Panc1 (cell line): ENCODE measurements at regions not wholly inside any gene's neighbourhood (a gene's known extent, or its start where the extent isn't known, plus 50 kb on each side); places are given as distances from the start of the nearest gene placed in this dataset.
A peak's percentile ranks its signal among the peaks of the same experiment; 100 is the strongest.

ENCODE experiments used
- ATAC-seq: fragments of 200-7000 bp; cut with Tn5 transposase; 2 replicates; pipeline ENCODE4 v1.9.1; 2020; ENCODE audit warnings: mild to moderate bottlenecking, moderate library complexity
- BruUV-seq: library from RNA; stranded (reverse); fragments of 400-500 nt; replicated peaks from 2 replicates; lab custom pipeline; 2021; lab: Mats Ljungman, UMichigan
- CTCF ChIA-PET: fragments of 300-600 bp; sonication (Branson Sonifier 250); formaldehyde crosslinking; loops from one replicate; lab custom pipeline; 2022; ENCODE audit warnings: antibody characterized with exemption; lab: Charles Lee
- POLR2A ChIA-PET: fragments of 300-600 bp; sonication (Branson Sonifier 250); formaldehyde crosslinking; loops from one replicate; lab custom pipeline; 2022; ENCODE audit warnings: antibody characterized with exemption; lab: Charles Lee
- DNase-seq: peaks from one replicate; pipeline ENCODE4 v3.0.0-alpha.2; 2010; ENCODE audit warnings: low read depth, low spot score
- H3K27ac ChIP-seq: 2 replicates; pipeline ENCODE4 v1.5.1; 2011; ENCODE audit warnings: mild to moderate bottlenecking, low read length, inconsistent platforms
- H3K27me3 ChIP-seq: fragments of 200-500 bp; sonication (Bioruptor generic); 2 replicates; pipeline ENCODE4 v1.6.0; 2014; ENCODE audit warnings: low read length, inconsistent platforms; ENCODE audit not compliant: control insufficient read depth, insufficient read depth
- H3K36me3 ChIP-seq: fragments of 200-500 bp; sonication (Bioruptor generic); 2 replicates; pipeline ENCODE4 v1.5.1; 2014; ENCODE audit warnings: inconsistent platforms, mild to moderate bottlenecking, low read length, moderate library complexity; ENCODE audit not compliant: control insufficient read depth, insufficient read depth
- H3K4me1 ChIP-seq: 2 replicates; pipeline ENCODE4 v1.5.1; 2011; ENCODE audit warnings: inconsistent platforms, mild to moderate bottlenecking, low read length, moderate library complexity; ENCODE audit not compliant: control insufficient read depth, insufficient read depth
- H3K4me3 ChIP-seq, 2 experiments: 2 replicates each; pipeline ENCODE4 v1.5.1; 2011 to 2012; ENCODE audit warnings: low read depth in 2 of 2, low read length in 2 of 2, mild to moderate bottlenecking in 2 of 2, inconsistent platforms in 1 of 2, moderate library complexity in 1 of 2
- H3K9me3 ChIP-seq: fragments of 200-500 bp; sonication (Bioruptor generic); 2 replicates; pipeline ENCODE4 v1.5.1; 2014; ENCODE audit warnings: low read depth, mild to moderate bottlenecking, inconsistent platforms, low read length, moderate library complexity; ENCODE audit not compliant: control insufficient read depth, insufficient read depth
- POLR2AphosphoS5 ChIP-seq: IDR thresholded peaks from 2 replicates; pipeline ENCODE4 v1.6.1; 2012; ENCODE audit warnings: mild to moderate bottlenecking, low read depth, low read length, moderate library complexity
- SIN3A ChIP-seq: IDR thresholded peaks from 2 replicates; pipeline ENCODE4 v1.6.1; 2012; ENCODE audit warnings: low read depth, mild to moderate bottlenecking, low read length, moderate library complexity, borderline replicate concordance; ENCODE audit not compliant: insufficient read depth
- TCF7L2 ChIP-seq: IDR thresholded peaks from 2 replicates; pipeline ENCODE4 v1.6.1; 2011; ENCODE audit warnings: mild to moderate bottlenecking, low read depth, low read length, inconsistent platforms
- in situ Hi-C: cut with HindIII; loops from 2 replicates; pipeline ENCODE4 v1.10.0; 2016; ENCODE audit warnings: low sequenced_read_pairs, low pct_unique_long_range_greater_than_20kb
- intact Hi-C: fragments of 100-400 bp; cut with micrococcal nuclease; formaldehyde crosslinking; loops from one replicate; pipeline ENCODE4 v1.10.0; 2022; ENCODE audit not compliant: unreplicated experiment
- TF ChIP-seq, protein P1 (sequence below), 2 experiments: IDR thresholded peaks; 2 replicates each; pipeline ENCODE4 v1.6.1; 2011 to 2012; ENCODE audit warnings: low read depth in 2 of 2, control low read depth in 1 of 2, low read length in 1 of 2, mild to moderate bottlenecking in 1 of 2, moderate library complexity in 1 of 2; ENCODE audit not compliant: insufficient read depth in 1 of 2
- TF ChIP-seq, protein P2 (sequence below): fragments of 450-650 bp; IDR thresholded peaks from 2 replicates; pipeline ENCODE4 v1.5.1; 2017; ENCODE audit warnings: mild to moderate bottlenecking

DNA sequence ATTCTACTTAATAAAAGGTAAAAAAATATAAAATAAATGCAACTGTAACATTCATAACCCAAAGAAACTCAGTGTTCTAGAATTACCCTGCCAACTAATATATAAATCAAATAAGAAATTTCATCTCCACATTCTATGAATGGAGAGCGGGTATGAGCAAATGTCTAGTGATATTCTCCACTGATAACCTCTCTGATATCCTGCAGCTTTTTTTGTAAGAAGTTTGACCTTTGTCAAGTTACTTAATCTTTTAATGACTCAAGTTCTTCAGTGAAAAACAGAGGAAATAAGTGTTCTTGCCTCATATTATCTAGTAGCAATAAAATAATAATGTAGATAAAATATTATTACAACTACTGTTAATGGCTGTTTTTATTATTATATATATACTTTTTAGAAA lies 1275.6 kb upstream of the CDH9 start:
- BruUV-seq = no TSS peak
- Histone ChIP-seq H3K9me3 (no peaks in the 10 kb centered on the region), H3K4me1 (peaks cover 2% of the 10 kb centered on the region; the same call in 1 of the 2 replicates), H3K27me3 (no peaks in the 10 kb centered on the region), H3K36me3 (no peaks in the 10 kb centered on the region), H3K27ac (no peak overlapping the region; the same call in 1 of the 2 replicates), H3K4me3 (no peak overlapping the region)
- ChIA-PET CTCF (no interaction called here), POLR2A (no interaction called here)
- in situ Hi-C loops (no loop called here), intact Hi-C loops (no loop called here)
- DNase-seq (no peak), ATAC-seq (no peak)
- TF ChIP-seq, protein P1, sequence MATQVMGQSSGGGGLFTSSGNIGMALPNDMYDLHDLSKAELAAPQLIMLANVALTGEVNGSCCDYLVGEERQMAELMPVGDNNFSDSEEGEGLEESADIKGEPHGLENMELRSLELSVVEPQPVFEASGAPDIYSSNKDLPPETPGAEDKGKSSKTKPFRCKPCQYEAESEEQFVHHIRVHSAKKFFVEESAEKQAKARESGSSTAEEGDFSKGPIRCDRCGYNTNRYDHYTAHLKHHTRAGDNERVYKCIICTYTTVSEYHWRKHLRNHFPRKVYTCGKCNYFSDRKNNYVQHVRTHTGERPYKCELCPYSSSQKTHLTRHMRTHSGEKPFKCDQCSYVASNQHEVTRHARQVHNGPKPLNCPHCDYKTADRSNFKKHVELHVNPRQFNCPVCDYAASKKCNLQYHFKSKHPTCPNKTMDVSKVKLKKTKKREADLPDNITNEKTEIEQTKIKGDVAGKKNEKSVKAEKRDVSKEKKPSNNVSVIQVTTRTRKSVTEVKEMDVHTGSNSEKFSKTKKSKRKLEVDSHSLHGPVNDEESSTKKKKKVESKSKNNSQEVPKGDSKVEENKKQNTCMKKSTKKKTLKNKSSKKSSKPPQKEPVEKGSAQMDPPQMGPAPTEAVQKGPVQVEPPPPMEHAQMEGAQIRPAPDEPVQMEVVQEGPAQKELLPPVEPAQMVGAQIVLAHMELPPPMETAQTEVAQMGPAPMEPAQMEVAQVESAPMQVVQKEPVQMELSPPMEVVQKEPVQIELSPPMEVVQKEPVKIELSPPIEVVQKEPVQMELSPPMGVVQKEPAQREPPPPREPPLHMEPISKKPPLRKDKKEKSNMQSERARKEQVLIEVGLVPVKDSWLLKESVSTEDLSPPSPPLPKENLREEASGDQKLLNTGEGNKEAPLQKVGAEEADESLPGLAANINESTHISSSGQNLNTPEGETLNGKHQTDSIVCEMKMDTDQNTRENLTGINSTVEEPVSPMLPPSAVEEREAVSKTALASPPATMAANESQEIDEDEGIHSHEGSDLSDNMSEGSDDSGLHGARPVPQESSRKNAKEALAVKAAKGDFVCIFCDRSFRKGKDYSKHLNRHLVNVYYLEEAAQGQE (IDR thresholded peaks at IDR 0.05; ENCODE audit: insufficient read depth in 1 of 2, low read depth in 2 of 2, low read length in 1 of 2) = no peak
- TF ChIP-seq, protein P2, sequence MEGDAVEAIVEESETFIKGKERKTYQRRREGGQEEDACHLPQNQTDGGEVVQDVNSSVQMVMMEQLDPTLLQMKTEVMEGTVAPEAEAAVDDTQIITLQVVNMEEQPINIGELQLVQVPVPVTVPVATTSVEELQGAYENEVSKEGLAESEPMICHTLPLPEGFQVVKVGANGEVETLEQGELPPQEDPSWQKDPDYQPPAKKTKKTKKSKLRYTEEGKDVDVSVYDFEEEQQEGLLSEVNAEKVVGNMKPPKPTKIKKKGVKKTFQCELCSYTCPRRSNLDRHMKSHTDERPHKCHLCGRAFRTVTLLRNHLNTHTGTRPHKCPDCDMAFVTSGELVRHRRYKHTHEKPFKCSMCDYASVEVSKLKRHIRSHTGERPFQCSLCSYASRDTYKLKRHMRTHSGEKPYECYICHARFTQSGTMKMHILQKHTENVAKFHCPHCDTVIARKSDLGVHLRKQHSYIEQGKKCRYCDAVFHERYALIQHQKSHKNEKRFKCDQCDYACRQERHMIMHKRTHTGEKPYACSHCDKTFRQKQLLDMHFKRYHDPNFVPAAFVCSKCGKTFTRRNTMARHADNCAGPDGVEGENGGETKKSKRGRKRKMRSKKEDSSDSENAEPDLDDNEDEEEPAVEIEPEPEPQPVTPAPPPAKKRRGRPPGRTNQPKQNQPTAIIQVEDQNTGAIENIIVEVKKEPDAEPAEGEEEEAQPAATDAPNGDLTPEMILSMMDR = no peak
- TF ChIP-seq SIN3A = no peak
- TF ChIP-seq POLR2AphosphoS5 = no peak
- no peak for TF ChIP-seq TCF7L2

DNA sequence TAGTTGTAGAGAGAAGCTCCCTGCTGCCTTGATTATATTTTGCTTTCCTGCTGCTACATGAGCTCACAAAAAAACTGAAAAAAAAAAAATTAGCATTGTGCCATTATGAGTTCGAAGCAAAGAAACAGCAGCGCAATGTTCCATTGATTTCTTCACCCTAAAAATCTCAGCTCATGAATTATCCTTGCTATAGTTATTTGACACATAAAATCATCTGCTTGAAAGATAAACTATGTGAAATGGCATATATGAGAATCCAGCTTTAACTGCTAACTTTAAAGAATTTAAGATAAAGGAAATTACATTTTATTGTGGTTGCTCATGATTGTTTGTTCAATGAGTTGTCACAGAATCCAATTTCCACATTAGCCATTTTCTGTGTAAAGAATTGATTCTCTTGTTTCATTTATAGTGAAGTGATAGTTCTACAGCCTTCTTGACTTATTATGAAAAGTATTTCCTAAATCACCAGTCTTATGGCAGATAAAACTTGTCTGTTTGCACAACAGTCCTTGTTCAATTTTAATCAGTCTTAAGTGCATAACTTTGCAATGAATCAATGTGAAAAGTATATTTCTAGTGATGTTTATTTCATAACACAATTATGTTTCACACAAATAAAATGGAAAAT lies 1275.0 kb upstream of the CDH9 start:
- ATAC-seq (peak; percentile 72), DNase-seq (no peak)
- in situ Hi-C loops (no loop called here), intact Hi-C loops (no loop called here)
- BruUV-seq = no TSS peak
- ChIA-PET POLR2A (interaction anchor here (0.6 kb wide), 1 partner anchor 21 kb away, joined by 3 read pairs; no protein-coding TSS in a partner anchor), CTCF (no interaction called here)
- Histone ChIP-seq H3K27ac (no peak overlapping the region; the same call in 1 of the 2 replicates), H3K4me1 (peaks cover 2% of the 10 kb centered on the region; the same call in 1 of the 2 replicates), H3K27me3 (no peaks in the 10 kb centered on the region), H3K4me3 (no peak overlapping the region), H3K36me3 (no peaks in the 10 kb centered on the region), H3K9me3 (no peaks in the 10 kb centered on the region)
- TF ChIP-seq, protein P1 (IDR thresholded peaks at IDR 0.05; ENCODE audit: insufficient read depth in 1 of 2, low read depth in 2 of 2, low read length in 1 of 2) = no peak
